ENCODE measurements at regions not wholly inside any gene's neighbourhood (a gene's known extent, or its start where the extent isn't known, plus 50 kb on each side); places are given as distances from the start of the nearest gene placed in this dataset.

GRCh38 chr2:193520709-193521458 is 1326.2 kb upstream of the TMEFF2 start:
- TF ChIP-seq EZH2 (IDR thresholded peaks at IDR 0.05; ENCODE audit: low read length, unreplicated experiment) (no peak), CTCF (conservative IDR thresholded peaks at IDR 0.05; ENCODE audit: low read depth, low read length) (no peak), EZH2phosphoT487 (IDR thresholded peaks at IDR 0.05; ENCODE audit: borderline replicate concordance, low read length) (no peak)
